ENCODE measurements at regions not wholly inside any gene's neighbourhood (a gene's known extent, or its start where the extent isn't known, plus 50 kb on each side); places are given as distances from the start of the nearest gene placed in this dataset.

GRCh38 chr2:242056785-242057184, 187.3 kb downstream of the RTP5 start:
- Histone ChIP-seq H3K9me2 (ENCODE audit: insufficient read depth, low read length) (no peaks in the 10 kb centered on the region), H4K20me1 (ENCODE audit: insufficient read depth, low read length) (no peaks in the 10 kb centered on the region), H3K36me3 (ENCODE audit: insufficient read depth, low read length) (no peaks in the 10 kb centered on the region), H3K4me2 (ENCODE audit: low read length) (no peak overlapping the region), H2AFZ (ENCODE audit: low read length) (no peak overlapping the region), H3K79me2 (ENCODE audit: insufficient read depth, low read depth, low read length) (no peaks in the 10 kb centered on the region), H3K4me1 (ENCODE audit: insufficient read depth, low read length, poor library complexity, severe bottlenecking) (no peaks in the 10 kb centered on the region), H3K27ac (ENCODE audit: low read depth, low read length, poor library complexity, severe bottlenecking) (no peak overlapping the region), H3K4me3 (ENCODE audit: low read depth, low read length, poor library complexity, severe bottlenecking) (no peak overlapping the region), H3K9me3 (ENCODE audit: low read length) (0 out of 2 replicates have a peak, but pooled peaks cover 5% of the 10 kb centered on the region)
- TF ChIP-seq CTCF (conservative IDR thresholded peaks at IDR 0.05; ENCODE audit: low read length) = no peak
- TF ChIP-seq EZH2phosphoT487 (IDR thresholded peaks at IDR 0.05; ENCODE audit: borderline replicate concordance, low read depth, low read length) = no peak
- intact Hi-C loops (cut with micrococcal nuclease; ENCODE audit: unreplicated experiment) = no loop called here
- DNase-seq (ENCODE audit: low spot score) = no peak
- BruUV-seq (replicated peaks) = no TSS peak
- ChIA-PET POLR2A (no interaction called here), CTCF (ENCODE audit: unreplicated experiment) (no interaction called here)

GRCh38 chr2:242057379-242058040, 188.0 kb downstream of the RTP5 start:
- no peak for DNase-seq (ENCODE audit: low spot score)
- ChIA-PET POLR2A (no interaction called here), CTCF (ENCODE audit: unreplicated experiment) (no interaction called here)
- H3K27ac ChIP-seq (ENCODE audit: low read depth, low read length, poor library complexity, severe bottlenecking) = no peak overlapping the region
- H3K4me3 ChIP-seq (ENCODE audit: low read depth, low read length, poor library complexity, severe bottlenecking) = no peak overlapping the region
- H3K9me3 ChIP-seq (ENCODE audit: low read length) = 0 out of 2 replicates have a peak, but pooled peaks cover 5% of the 10 kb centered on the region
- no peaks in the 10 kb centered on the region for H3K9me2 ChIP-seq (ENCODE audit: insufficient read depth, low read length)
- H3K4me2 ChIP-seq (ENCODE audit: low read length) = no peak overlapping the region
- BruUV-seq (replicated peaks) = no TSS peak
- no peak for TF ChIP-seq CTCF (conservative IDR thresholded peaks at IDR 0.05; ENCODE audit: low read length)
- no peaks in the 10 kb centered on the region for H3K36me3 ChIP-seq (ENCODE audit: insufficient read depth, low read length)
- no peaks in the 10 kb centered on the region for H4K20me1 ChIP-seq (ENCODE audit: insufficient read depth, low read length)
- no peak overlapping the region for H2AFZ ChIP-seq (ENCODE audit: low read length)
- no peaks in the 10 kb centered on the region for H3K4me1 ChIP-seq (ENCODE audit: insufficient read depth, low read length, poor library complexity, severe bottlenecking)
- intact Hi-C loops (cut with micrococcal nuclease; ENCODE audit: unreplicated experiment) = no loop called here
- no peaks in the 10 kb centered on the region for H3K79me2 ChIP-seq (ENCODE audit: insufficient read depth, low read depth, low read length)

- H3K79me2 ChIP-seq (ENCODE audit: insufficient read depth, low read depth, low read length) = no peaks in the 10 kb centered on the region
- H3K4me2 ChIP-seq (ENCODE audit: low read length) = no peak overlapping the region
- H2AFZ ChIP-seq (ENCODE audit: low read length) = no peak overlapping the region
- no peak for DNase-seq (ENCODE audit: low spot score)
- no peak overlapping the region for H3K27ac ChIP-seq (ENCODE audit: low read depth, low read length, poor library complexity, severe bottlenecking)
- no peaks in the 10 kb centered on the region for H3K4me1 ChIP-seq (ENCODE audit: insufficient read depth, low read length, poor library complexity, severe bottlenecking)
- TF ChIP-seq EZH2phosphoT487 (IDR thresholded peaks at IDR 0.05; ENCODE audit: borderline replicate concordance, low read depth, low read length) = no peak
- no peak for TF ChIP-seq CTCF (conservative IDR thresholded peaks at IDR 0.05; ENCODE audit: low read length)
- CTCF ChIA-PET (ENCODE audit: unreplicated experiment) = no interaction called here
- H4K20me1 ChIP-seq (ENCODE audit: insufficient read depth, low read length) = no peaks in the 10 kb centered on the region
- POLR2A ChIA-PET = no interaction called here
- H3K9me3 ChIP-seq (ENCODE audit: low read length) = 0 out of 2 replicates have a peak, but pooled peaks cover 5% of the 10 kb centered on the region
- no peaks in the 10 kb centered on the region for H3K36me3 ChIP-seq (ENCODE audit: insufficient read depth, low read length)
- H3K4me3 ChIP-seq (ENCODE audit: low read depth, low read length, poor library complexity, severe bottlenecking) = no peak overlapping the region
- intact Hi-C loops (cut with micrococcal nuclease; ENCODE audit: unreplicated experiment) = no loop called here
- no TSS peak for BruUV-seq (replicated peaks)
- H3K9me2 ChIP-seq (ENCODE audit: insufficient read depth, low read length) = no peaks in the 10 kb centered on the region
Observed at GRCh38 chr2:242058116-242058680, 188.7 kb downstream of the RTP5 start.
